Skin of body (tissue), 1 donor: ENCODE measurements at regions not wholly inside any gene's neighbourhood (a gene's known extent, or its start where the extent isn't known, plus 50 kb on each side); places are given as distances from the start of the nearest gene placed in this dataset.
"Not testable (repeated sequence)": the region's sequence is repeated elsewhere in the genome, so short reads cannot be mapped to it uniquely, and the experiment has no call there.

Source experiments
- DNase-seq: peaks from one replicate; lab custom pipeline; 2025; lab: John Stamatoyannopoulos, UW

DNA sequence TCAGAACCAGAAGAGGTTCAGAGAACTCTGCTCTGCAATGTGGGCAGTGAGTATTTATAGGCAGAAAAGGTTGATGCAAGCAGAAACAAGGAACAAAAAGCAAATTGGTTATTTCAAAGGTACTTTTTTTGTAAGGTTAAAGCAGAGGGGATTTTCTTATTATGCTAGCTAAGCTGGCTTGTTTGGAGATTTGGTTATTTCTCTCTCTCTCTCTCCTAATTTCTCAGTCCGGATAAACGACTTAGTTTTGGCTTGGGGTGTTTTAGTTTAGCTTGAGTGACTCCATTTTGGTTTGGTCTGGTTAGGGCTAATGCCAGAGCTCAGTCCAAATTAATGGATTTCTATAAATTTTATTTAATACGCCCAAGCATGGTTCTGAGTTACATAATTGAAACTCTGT lies 566.8 kb downstream of the SH2D4B start:
- no peak for DNase-seq

DNA sequence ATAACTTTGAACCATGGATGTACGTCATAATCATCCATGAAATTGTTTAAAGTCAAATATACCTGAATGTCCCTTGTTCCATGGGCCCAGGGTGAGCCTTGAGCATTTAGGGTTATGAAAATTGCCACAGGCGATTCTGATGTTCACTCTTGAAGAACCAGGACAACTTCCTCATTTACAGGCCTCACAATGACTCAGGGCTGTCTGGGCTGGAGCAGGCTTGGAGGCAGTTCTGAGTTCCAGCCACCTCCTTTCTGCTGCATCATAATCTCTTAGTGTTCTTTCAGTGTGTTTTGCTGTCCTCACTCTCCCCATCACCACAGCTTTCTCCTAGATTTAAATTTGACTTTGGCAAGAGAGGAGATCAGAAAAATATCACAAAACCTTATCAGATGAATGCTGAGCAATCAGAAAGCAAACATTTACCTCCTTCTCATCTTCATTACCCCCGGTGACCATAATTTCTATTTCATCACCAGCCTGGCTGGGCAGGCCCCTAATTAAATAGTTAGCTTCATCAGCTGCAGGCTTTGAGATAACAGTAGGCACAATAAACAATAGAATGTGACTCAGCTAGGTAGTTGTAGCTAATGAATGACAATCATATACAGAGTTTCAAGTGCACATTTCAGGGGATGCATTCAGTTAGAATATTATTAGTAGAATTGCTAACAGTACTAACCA lies 571.0 kb downstream of the SH2D4B start:
- no peak for DNase-seq

- DNase-seq = no peak
Measured at GRCh38 chr10:81109200-81109752, 571.6 kb downstream of the SH2D4B start.

DNA sequence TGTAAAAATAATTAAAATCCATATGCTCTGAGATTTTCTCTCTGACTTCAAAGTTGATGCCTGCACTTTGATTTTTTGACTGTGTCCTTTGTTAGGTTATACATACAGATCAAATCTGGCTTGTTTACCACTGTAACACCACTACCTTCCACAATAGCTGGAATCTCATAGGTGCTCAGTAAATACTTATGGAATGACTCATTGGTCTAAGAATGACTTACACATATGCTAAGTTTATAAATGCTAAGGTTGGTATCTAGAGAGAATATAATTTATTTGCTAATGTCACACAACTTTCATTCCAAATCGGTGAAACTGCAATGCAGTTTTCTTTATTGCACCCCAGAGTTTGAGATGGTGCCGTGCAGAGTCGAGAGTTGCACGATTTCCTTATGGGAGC lies 578.5 kb downstream of the SH2D4B start:
- no peak for DNase-seq

DNA sequence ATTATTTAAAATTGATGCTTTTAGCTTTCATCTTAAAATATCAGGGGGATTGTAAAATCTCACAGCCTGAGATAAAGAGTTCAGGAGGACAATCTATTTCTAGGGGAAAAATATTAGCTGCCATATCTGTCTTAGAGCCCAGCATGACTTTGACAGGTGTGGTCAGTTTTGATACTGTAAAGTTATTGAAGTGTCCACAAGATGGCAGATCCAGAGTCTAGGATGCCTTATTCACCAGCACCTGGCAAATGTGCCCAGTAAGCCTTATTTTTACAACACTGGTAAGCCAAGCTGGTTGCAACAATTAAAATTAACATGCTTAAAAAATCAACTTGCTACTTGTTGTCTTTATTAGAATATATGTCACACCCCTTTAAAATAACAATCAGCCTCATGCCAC lies 579.3 kb downstream of the SH2D4B start:
- no peak for DNase-seq

- DNase-seq = no peak
Measured at GRCh38 chr10:81127931-81128330, 590.2 kb downstream of the SH2D4B start.

GRCh38 chr10:81130014-81130413 lies 592.3 kb downstream of the SH2D4B start:
- no peak for DNase-seq

GRCh38 chr10:81135851-81136250 lies 598.1 kb downstream of the SH2D4B start:
- DNase-seq = no peak

GRCh38 chr10:81136261-81136660 lies 598.6 kb downstream of the SH2D4B start:
- no peak for DNase-seq

DNA sequence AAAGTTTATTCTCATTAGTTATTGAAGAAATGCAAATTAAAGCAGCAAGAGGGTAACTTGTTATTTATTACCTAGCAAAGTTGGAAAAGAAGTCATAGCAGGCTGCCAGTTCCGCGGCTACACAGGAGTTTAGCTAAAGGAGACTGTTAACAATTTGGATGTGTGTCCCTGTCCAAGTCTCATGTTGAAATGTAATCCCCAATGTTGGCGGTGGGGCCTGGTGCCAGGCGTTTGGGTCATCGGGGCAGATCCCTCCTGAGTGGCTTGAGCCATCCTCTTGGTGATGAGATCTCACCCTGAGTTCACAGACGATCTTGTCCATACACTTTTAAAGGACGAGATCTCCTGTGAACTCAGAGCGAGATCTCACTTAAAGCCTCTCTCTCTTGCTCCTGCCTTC lies 608.3 kb downstream of the SH2D4B start:
- no peak for DNase-seq

DNA sequence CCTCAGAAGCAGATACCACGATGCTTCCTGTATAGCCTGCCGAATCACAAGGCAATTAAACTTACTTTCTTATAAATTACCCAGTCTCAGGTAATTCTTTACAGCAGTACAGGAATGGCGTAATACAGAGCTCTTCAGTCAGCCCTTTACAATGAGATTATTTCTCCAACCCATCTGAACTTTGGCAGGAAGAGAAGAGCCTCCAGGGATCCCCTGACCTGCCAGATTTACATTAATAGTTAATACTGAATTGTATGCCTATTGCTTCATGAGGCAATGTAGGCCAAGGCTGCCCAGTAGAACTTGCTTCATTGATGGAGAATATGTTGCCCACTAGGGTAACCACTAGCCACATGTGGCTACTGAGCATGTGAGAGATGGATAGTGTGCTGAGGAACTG lies 608.7 kb downstream of the SH2D4B start:
- no peak for DNase-seq

- no peak for DNase-seq
Measured at GRCh38 chr10:81152656-81153055, 615.0 kb downstream of the SH2D4B start.

GRCh38 chr10:81157681-81158080 lies 620.0 kb downstream of the SH2D4B start:
- no peak for DNase-seq

DNA sequence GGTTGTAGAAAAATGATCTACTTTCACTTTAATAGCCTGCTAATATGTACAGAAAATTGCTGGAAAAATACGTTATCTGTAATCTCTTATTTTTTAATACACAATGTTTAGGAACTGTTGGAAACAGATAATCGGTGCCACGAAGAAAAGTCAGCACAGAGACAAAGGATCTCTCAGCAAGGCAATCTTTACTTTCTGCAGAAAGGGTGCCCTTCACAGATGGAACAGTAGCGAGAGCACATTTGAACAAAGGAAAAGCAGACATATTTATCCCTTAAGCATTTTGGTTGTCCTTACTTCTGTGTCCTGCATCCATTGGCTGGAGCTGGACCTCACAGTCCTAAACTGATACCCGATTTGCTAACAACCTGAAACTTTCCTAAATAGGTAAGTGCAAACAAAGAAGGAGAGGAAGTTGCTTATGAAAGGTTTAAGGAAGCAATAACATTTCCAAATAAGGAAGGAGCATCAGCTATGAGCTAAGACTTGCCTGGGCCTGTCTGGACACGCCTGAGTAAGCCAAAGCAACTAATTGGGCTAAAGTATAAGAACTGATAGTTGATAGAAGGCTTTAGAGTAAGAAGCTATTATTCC lies 640.0 kb downstream of the SH2D4B start:
- DNase-seq = no peak

DNA sequence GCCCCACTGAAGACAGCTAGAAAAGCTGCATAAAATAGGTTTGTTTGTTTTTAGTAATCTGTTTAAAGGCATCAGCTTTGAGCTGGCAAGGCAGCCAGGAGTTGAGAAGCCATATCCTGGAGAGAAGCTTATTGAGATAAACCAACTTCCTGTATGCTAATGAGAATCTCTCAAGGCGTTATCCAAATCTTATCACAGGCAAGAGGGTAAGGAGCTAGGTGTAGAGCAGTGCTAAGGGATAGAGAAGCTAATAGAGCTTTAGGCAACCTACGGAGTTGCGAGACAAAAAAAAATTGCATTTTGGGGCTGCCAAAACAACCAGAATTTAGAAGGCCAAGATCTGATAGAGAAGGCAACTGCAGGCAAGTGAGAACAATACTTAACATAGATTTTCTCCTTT lies 641.6 kb downstream of the SH2D4B start:
- no peak for DNase-seq

DNA sequence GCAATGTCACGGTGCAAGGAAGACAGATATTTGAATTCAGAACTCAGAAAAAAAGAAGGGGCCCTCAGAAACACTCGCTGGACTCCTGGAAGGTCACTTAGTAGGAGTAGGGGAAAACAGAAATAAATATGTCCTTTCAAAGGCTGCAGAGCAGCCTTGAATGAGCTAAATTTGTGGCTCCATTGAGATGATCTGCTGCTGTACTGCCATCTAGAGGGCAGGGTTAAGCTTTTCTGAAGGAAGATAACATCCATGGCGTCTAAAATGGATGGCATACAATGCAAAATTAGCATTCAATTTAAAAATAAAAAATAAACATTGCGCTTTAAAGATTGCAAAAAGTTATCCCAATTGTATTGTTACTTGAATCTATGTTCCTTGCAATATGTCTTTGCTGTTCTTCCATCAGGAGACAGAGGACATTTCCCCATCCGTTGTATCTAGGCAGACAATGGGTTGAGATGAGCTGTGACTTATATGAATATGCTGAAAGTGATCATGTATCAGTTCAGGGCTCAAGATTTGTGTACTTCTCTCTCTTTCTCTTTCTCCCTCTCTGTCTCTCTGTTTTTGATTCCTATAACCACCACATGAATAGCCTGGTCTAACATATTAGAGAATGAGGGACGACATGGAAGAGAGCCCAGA lies 642.2 kb downstream of the SH2D4B start:
- DNase-seq = no peak

- DNase-seq = no peak
Measured at GRCh38 chr10:81182296-81182695, 644.6 kb downstream of the SH2D4B start.

DNA sequence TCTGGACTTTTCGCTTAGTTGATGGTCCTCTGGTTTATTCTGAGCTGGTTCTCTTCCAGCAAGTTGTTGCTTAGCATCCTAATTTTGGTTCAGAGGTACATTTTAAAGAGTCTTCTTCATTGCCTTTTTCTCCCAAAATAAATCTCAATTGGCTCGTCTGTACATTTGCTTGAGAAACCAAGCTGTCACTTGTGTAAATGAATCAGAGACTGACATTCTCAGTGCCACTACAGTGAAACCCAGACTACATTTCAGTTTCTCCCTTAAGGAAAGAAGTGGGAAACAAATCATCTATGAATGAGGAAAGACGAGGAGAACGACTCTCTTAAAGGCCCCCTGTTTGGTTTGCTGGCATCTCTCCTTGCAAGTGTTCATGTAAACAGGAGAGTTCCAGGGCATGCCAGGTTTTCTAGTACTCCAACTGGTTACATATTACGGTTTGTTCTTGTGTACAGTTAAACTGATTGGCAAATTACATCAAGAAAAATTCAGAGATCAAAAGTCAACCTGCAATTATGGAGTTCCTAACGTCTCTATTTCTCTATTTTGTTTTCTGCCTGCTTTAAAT lies 654.6 kb downstream of the SH2D4B start:
- no peak for DNase-seq

DNA sequence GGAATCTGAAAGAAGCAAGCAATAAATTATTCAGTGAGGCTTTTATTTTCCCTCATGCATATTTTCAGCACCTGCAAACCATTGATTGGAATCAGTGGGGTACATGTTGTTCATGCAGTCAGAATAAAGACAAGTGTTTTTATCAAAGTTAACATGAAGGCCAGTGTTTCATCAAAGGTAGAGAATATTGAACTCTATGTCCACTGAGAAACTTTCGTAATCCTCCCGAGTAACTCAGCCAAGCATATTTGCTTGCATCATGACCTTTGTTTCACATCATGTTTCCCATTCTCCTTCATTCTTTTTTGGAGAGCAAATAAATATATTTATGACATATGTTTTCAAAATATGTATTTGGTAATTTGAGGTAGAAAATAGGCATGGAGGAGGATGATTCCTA lies 663.1 kb downstream of the SH2D4B start:
- no peak for DNase-seq

DNA sequence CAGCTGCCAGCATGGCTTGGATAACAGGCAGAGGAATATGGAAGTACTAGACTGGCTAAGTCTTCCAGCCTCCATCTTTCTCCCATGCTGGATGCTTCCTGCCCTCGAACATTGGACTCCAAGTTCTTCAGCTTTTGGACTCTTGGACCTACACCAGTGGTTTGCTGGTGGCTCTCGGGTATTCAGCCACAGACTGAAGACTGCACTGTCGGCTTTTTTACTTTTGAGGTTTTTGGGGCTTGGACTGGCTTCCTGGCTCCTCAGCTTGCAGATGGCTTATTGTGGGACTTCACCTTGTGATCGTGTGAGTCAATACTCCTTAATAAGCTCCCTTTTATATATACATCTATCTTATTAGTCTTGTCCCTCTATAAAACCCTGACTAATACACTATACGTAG lies 667.6 kb upstream of the NRG3 start:
- DNase-seq = not testable (repeated sequence)

- no peak for DNase-seq
Measured at GRCh38 chr10:81213370-81213769, 661.6 kb upstream of the NRG3 start.

DNA sequence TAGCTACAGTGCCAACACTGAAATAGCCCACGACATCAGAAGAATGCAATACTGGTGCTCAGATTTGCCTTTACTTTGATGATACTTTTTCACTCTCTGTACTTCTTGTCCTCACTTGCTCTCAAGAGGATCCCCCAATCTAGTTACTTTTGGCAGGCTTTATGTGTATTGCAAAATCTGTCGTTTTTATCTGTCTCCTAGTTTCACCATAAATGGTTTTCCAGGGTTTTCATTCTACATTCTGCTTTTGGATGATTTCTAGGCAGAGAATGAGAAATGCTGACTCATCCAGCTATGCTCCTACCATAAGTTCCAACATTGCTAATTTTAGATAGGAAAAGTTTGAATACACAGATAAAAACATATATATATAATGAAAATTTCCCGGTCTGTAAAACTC lies 659.5 kb upstream of the NRG3 start:
- peak; percentile 1 for DNase-seq
